GM21447 (cell line): ENCODE measurements at regions not wholly inside any gene's neighbourhood (a gene's known extent, or its start where the extent isn't known, plus 50 kb on each side); places are given as distances from the start of the nearest gene placed in this dataset.
"Not testable (repeated sequence)": the region's sequence is repeated elsewhere in the genome, so short reads cannot be mapped to it uniquely, and the experiment has no call there.

Experiments used
- ATAC-seq: cut with Tn5 transposase; IDR thresholded peaks from one replicate; pipeline ENCODE4 v1.9.1; 2021; ENCODE audit not compliant: unreplicated experiment

DNA sequence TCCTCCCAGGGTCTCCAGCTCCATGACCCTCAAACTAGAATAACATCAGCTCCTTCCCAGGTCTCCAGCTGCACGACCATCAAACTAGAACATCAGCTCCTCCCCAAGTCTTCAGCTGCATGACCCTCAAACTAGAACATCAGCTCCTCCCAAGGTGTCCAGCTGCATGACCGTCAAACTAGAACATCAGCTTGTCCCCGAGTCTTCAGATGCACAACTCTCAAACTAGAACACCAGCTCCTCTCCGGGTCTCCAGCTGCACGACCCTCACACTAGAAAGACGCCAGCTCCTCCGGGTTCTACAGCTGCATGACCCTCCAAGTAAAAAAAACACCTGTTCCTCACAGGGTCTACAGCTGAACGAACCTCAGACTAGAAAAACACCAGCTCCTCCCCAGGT, 312.9 kb upstream of the TFPI start:
- no peak for ATAC-seq

GRCh38 chr2:187869195-187869594, 315.0 kb upstream of the TFPI start:
- ATAC-seq: no peak

DNA sequence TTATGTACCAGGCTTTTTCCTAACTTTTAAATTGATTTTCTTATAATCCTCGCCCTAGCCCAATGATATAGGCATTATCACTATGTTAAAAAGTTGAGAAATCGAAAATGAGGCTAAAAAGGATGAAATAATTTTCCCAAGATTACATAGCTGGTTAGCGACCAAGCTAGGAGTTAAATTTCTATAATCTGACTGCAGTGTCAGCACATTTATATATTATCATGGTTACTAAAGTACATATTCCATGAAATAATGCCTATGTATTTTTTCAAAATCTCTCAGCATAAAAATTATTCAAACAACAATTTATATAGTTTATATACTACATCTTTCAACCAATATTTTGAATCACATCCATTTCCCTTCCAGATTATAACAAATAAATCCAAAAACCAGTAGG, 317.3 kb upstream of the TFPI start:
- ATAC-seq: no peak

GRCh38 chr2:187873132-187873531, 318.9 kb upstream of the TFPI start:
- no peak for ATAC-seq

DNA sequence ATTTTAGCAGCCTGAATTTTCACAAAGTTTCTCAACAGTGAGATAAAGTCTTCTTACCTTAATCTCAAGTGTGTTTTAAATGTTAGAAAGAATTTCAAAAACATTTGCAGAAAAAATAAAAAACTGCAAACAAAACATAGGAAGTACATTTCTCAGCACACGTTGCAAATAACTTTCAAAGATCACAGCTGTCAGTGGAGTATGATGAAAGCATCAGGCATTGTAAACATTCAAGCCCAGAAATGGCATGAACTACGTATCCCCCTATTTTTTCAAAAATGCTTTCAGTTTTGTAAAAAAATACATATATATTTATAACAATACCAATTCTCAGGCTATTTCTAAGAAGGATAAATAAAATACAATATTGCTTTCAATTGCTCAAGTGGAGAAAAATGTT, 320.6 kb upstream of the TFPI start:
- ATAC-seq: no peak

DNA sequence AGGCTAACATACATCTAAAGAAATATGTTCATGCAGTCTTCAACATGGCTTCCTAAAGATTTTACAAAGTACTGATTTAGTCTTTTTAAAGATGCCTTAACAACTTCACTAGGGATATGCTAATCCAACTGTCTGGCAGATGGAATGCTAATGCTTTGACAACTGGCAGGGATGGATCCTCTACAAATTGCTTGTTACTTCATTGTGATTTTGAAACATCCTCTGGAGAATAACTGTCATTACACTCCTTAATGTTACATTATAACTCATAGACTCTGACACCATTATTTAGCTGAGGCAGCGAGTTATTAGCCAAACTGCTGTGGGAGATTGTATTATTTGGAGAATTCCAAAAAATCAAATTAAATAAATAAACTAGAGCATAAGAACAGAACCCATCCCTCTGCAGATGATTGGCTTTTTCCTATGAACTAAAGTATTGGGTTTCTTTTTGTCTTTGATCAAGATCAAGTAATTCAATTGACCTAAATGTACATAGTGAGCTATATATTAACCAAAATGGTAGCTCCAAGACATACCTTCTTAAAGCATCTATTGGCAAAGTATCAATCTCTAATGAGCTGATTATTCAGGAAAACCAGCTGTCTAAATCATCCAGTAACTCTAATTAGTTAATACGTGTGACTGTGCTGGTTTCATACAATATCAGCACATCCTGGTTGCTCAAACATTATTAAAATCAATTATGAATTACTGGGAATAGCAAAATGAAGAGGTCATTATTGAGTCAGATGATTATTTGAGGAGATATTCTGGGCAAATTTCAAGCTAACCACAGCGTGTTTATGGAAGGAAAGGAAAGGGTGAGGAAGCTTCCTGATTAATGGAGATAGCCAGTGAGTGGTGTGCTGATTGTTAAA, 321.3 kb upstream of the TFPI start:
- ATAC-seq: no peak

DNA sequence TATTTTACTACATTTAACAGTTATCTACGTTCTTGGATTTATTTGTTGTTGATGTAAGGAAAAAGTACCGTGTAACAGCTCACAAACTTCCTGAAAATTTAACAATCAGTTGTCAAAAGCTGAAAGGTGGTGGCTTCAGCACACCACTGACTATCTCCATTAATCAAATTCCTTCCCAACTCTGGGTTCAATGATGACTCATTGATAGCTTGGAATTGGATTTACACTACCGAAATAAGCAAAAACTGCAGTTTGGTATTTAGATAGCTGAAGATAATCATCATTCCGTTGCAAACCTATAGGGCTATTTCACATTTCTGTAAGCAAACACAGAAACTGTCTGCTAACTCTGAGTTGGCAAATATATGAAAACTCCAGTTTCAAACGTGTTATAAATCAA, 322.3 kb upstream of the TFPI start:
- ATAC-seq: no peak

DNA sequence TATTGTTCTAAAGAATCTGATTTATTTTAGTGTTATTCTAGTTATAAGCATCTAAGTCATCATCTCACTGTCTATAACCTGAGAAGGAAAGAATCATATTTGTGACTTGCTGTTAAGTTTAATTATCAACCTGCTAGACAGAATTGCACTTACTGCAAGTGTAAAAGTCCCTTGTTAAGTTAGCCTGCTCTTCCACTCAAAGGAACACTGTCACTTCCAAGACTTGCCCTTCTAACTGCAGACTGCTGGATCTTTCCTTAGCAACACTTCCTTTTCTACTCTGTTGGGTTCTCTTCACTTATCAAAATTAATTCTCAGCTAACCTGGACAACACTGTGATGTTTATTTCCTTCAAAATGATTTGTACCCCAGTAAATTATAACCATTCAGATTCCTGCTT, 323.2 kb upstream of the TFPI start:
- ATAC-seq: no peak

- no peak for ATAC-seq
These were observed 323.9 kb upstream of the TFPI start for GRCh38 chr2:187878112-187878511.

DNA sequence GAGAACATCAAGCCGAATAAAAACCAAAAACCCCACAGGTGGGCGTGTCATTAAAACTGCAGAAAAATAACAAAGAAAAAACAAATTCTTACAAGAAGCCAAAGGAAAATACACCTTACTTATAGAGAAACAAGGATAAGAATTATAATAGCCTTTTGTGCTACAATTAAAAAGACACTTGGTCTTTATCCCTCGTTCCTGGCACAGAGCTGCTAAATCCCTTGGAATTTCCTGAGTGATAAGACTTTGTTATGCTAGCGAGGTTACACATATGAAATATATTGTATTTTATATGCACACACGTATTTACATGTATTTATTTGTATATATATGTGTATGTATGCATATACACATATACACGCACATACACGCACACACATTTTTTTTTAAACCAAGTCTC, 325.3 kb upstream of the TFPI start:
- no peak for ATAC-seq

DNA sequence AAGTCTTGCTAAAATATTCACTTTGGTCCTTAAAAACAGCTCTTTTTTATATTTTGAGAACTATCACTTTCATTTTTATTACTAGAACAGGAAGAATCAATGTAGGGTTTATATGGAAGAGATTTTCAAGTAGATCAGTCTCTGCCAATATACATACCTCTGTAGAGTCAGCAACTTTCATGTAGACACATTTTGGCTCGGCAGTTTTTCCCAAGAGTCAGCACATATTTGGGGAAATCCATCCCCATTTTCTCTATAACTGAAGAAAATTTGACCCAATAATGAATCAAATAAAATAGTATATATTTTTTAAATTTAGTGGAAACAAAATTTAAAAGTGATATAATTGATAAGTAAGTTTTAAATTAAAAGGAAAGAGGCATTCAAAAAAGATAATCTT, 329.8 kb upstream of the TFPI start:
- no peak for ATAC-seq

- no peak for ATAC-seq
These were observed 336.5 kb upstream of the TFPI start for GRCh38 chr2:187890690-187891089.

DNA sequence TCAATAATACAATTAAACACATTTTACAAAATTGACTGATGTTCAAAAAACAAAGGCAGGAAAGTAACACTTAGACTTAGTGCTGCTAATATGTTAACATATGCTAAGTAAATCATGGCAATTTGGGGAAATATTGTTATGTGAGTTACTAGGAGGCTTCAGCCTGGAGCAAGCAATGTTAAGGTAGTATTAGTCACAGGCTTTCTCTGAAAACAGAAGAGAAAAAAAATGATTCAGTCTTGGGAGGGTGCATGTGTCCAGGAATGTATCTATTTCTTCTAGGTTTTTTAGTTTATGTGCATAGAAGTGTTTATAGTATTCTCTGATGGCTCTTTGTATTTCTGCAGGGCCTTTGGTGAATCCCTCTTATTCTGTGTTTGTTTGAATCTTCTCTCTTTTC, 345.8 kb upstream of the TFPI start:
- ATAC-seq: no peak

GRCh38 chr2:187906021-187906420, 351.8 kb upstream of the TFPI start:
- ATAC-seq: no peak

GRCh38 chr2:187910922-187911321, 356.7 kb upstream of the TFPI start:
- ATAC-seq: not testable (repeated sequence)

DNA sequence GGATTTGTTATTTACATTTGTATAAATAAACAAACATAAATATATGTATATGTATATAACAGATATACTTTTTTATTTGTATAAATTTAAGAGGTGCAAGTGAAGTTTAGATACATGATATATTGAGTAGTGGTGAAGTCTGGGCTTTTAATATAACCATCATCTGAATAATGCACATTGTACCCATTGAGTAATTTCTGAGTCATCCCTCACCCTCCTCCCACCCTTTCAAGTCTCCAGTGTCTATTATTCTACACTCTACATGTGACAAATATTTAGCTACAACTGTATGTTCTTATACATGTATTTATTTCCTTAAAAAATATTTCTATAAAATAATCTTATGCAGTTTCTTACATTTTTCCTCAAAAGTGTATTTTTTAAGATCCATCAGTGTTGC, 358.7 kb upstream of the TFPI start:
- ATAC-seq: no peak

- ATAC-seq: no peak
These were observed 361.6 kb upstream of the TFPI start for GRCh38 chr2:187915810-187916209.

DNA sequence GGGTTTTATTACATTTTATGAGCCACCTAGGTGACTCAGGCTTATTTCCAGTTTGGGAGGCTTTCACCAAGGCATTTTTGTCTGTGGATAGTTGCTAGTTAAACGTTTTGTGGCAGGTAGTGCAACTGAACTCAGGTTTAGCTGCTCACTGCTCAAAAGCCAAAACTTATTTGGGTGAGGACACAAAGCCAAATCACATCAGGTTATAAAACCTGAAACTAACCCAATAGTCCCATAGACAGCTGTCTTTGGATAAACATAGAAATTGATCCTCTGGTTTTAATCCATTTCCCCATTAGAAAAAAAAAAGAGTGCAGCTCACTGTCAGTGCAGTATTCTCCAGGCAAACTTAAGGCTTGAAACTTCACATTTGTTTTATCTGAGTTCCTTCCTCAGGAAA, 362.6 kb upstream of the TFPI start:
- no peak for ATAC-seq

DNA sequence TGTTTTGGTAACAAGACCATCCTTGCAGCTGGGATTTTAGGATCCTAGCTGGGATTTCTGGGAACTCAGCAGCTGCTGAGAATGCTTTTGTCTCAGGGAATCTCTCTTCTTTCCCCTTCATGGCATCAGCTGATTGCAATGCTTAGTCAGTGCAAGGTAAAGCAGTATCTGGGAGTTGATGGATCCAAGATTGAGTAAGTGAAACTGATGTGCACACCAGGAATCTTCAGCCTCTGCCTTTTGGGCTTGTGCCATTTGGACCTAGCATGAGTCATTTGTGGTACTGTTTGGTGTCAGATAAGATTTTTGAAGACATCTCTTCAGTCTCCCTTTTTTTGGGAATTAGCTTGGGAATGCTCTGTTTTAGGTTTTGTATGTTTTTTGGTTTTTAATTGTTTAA, 363.3 kb upstream of the TFPI start:
- no peak for ATAC-seq

DNA sequence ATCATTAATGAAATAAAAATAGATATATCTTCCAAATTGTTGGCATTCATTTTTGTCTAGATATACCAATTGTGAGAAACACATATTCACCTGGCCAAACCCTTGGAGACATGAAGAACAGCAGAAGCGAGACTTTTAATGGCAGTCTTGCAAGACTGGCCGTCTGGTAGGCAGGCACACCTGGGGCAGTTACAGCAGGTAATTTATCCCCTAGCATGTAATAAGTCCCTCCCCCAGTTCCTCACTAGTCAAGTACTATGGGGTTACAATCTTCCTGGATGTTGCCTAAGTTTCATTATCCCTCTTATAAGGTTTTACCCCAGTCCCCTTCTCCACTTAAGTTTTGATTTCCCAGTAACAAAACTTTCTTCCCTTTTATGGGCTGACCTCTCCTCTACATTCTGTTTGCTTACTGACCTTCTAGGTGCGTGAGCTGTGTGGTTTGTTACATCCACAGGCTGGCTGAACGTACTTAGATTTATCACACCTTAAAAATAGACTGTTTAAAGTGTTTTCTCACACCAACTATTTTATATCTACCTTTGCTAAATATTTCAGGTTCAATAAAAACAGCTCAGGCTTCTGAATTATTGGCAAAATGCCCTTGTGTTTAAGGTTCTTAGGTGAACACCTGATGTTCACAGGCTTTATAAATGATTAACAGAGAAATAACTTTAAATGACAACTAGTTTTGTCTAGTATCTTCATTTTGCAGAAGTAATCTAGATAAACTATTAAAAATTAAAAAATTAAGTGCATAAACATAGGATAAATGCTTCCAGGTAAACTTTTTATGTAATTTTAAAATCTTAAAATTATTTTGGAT, 365.0 kb upstream of the TFPI start:
- ATAC-seq: no peak

DNA sequence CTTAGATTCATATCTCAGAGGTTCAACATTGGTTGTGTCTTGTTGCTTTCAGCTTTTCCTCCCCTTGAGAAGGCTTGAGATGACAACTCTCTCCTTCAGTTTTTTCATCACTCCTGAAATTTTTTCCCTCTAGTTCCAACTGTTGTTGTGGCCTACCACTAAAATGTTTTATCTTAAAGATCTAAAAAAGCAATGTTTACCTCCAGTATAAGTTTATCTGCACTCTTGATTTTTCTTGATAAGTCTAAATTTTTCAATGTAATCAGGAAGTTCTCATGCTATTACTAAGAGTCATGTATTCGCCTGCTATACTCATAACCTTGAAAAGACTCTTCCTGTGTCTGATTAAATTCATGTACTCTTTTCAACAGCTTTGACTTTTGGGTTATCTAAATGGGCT, 366.3 kb upstream of the TFPI start:
- no peak for ATAC-seq

- ATAC-seq: no peak
These were observed 368.6 kb upstream of the TFPI start for GRCh38 chr2:187922846-187923245.
